ENCODE measurements at regions not wholly inside any gene's neighbourhood (a gene's known extent, or its start where the extent isn't known, plus 50 kb on each side); places are given as distances from the start of the nearest gene placed in this dataset.

GRCh38 chr20:60598528-60598927 lies 640.3 kb downstream of the CDH26 start:
- no peaks in the 10 kb centered on the region for H3K27me3 ChIP-seq (ENCODE audit: control insufficient read depth, insufficient read depth, low read length)
- H3K4me3 ChIP-seq (ENCODE audit: low read depth, low read length) = no peak overlapping the region
- peaks cover 3% of the 10 kb centered on the region for H3K4me1 ChIP-seq (ENCODE audit: control insufficient read depth, insufficient read depth, low read length)
- H3K9me3 ChIP-seq (ENCODE audit: control insufficient read depth, insufficient read depth, low read length) = no peaks in the 10 kb centered on the region
- H3K27ac ChIP-seq (ENCODE audit: low read depth, low read length) = no peak overlapping the region
- H3K36me3 ChIP-seq (ENCODE audit: control insufficient read depth, insufficient read depth, low read length) = no peaks in the 10 kb centered on the region
- 92% methylated on average over 13 of the region's 14 CpGs for WGBS (ENCODE audit: insufficient coverage)
- no peak for DNase-seq (ENCODE audit: low read depth in 4 of 6, low spot score in 6 of 6)

DNA sequence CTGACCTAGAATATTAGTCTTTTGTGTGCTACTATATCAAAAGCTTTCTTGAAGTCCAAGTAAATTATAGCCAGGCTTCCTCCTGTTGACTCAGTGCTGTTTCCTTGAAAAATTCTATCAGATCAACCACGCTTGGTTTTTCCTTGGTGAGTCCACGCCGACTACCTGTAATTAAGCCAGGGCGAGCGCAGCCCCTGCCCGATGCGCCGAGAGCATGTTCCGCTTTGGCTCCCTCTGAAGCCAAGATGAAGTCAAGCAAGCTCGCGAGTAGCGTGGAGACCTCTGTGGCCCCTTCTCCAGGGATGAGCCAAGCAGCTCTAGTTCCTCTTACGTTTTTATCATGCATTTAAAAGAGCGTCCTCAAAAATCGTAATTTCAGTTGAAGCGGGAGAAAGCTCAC lies 641.2 kb downstream of the CDH26 start:
- WGBS (ENCODE audit: insufficient coverage) = 96% methylated on average over 14 of the region's 16 CpGs
- no peaks in the 10 kb centered on the region for H3K27me3 ChIP-seq (ENCODE audit: control insufficient read depth, insufficient read depth, low read length)

GRCh38 chr20:60600036-60600435 lies 641.8 kb downstream of the CDH26 start:
- Histone ChIP-seq H3K27ac (ENCODE audit: low read depth, low read length) (no peak overlapping the region), H3K36me3 (ENCODE audit: control insufficient read depth, insufficient read depth, low read length) (no peaks in the 10 kb centered on the region), H3K27me3 (ENCODE audit: control insufficient read depth, insufficient read depth, low read length) (no peaks in the 10 kb centered on the region), H3K4me1 (ENCODE audit: control insufficient read depth, insufficient read depth, low read length) (peaks cover 3% of the 10 kb centered on the region), H3K4me3 (ENCODE audit: low read depth, low read length) (no peak overlapping the region), H3K9me3 (ENCODE audit: control insufficient read depth, insufficient read depth, low read length) (no peaks in the 10 kb centered on the region)
- no CpG with 5 or more reads among the region's 7 CpGs for WGBS (ENCODE audit: insufficient coverage)
- no peak for DNase-seq (ENCODE audit: low read depth in 4 of 6, low spot score in 6 of 6)

More for the DNA sequence above, 641.2 kb downstream of the CDH26 start:
- Histone ChIP-seq H3K4me1 (ENCODE audit: control insufficient read depth, insufficient read depth, low read length) (peaks cover 3% of the 10 kb centered on the region), H3K27ac (ENCODE audit: low read depth, low read length) (no peak overlapping the region), H3K36me3 (ENCODE audit: control insufficient read depth, insufficient read depth, low read length) (no peaks in the 10 kb centered on the region), H3K4me3 (ENCODE audit: low read depth, low read length) (no peak overlapping the region), H3K9me3 (ENCODE audit: control insufficient read depth, insufficient read depth, low read length) (no peaks in the 10 kb centered on the region)
- DNase-seq (ENCODE audit: low read depth in 4 of 6, low spot score in 6 of 6) = no peak

GRCh38 chr20:60624066-60624465 lies 628.0 kb upstream of the CDH4 start:
- no peaks in the 10 kb centered on the region for H3K27me3 ChIP-seq (ENCODE audit: control insufficient read depth, insufficient read depth, low read length)
- no peak overlapping the region for H3K4me3 ChIP-seq (ENCODE audit: low read depth, low read length)
- no peaks in the 10 kb centered on the region for H3K4me1 ChIP-seq (ENCODE audit: control insufficient read depth, insufficient read depth, low read length)
- no peaks in the 10 kb centered on the region for H3K36me3 ChIP-seq (ENCODE audit: control insufficient read depth, insufficient read depth, low read length)
- no peak for DNase-seq (ENCODE audit: low read depth in 4 of 6, low spot score in 6 of 6)
- no peak overlapping the region for H3K27ac ChIP-seq (ENCODE audit: low read depth, low read length)
- no peaks in the 10 kb centered on the region for H3K9me3 ChIP-seq (ENCODE audit: control insufficient read depth, insufficient read depth, low read length)
- no CpG with 5 or more reads among the region's 4 CpGs for WGBS (ENCODE audit: insufficient coverage)

GRCh38 chr20:60627751-60628565 lies 624.1 kb upstream of the CDH4 start:
- no peaks in the 10 kb centered on the region for H3K27me3 ChIP-seq (ENCODE audit: control insufficient read depth, insufficient read depth, low read length)
- H3K4me3 ChIP-seq (ENCODE audit: low read depth, low read length) = no peak overlapping the region
- H3K36me3 ChIP-seq (ENCODE audit: control insufficient read depth, insufficient read depth, low read length) = no peaks in the 10 kb centered on the region
- WGBS (ENCODE audit: insufficient coverage) = 80% methylated on average over 1 of the region's 3 CpGs
- no peaks in the 10 kb centered on the region for H3K9me3 ChIP-seq (ENCODE audit: control insufficient read depth, insufficient read depth, low read length)
- no peak for DNase-seq (ENCODE audit: low read depth in 4 of 6, low spot score in 6 of 6)
- H3K27ac ChIP-seq (ENCODE audit: low read depth, low read length) = no peak overlapping the region
- no peaks in the 10 kb centered on the region for H3K4me1 ChIP-seq (ENCODE audit: control insufficient read depth, insufficient read depth, low read length)

GRCh38 chr20:60628749-60629148 lies 623.3 kb upstream of the CDH4 start:
- H3K9me3 ChIP-seq (ENCODE audit: control insufficient read depth, insufficient read depth, low read length) = no peaks in the 10 kb centered on the region
- 53% methylated on average over 7 of the region's 7 CpGs for WGBS (ENCODE audit: insufficient coverage)
- H3K4me1 ChIP-seq (ENCODE audit: control insufficient read depth, insufficient read depth, low read length) = no peaks in the 10 kb centered on the region
- no peaks in the 10 kb centered on the region for H3K27me3 ChIP-seq (ENCODE audit: control insufficient read depth, insufficient read depth, low read length)
- no peak overlapping the region for H3K4me3 ChIP-seq (ENCODE audit: low read depth, low read length)
- H3K36me3 ChIP-seq (ENCODE audit: control insufficient read depth, insufficient read depth, low read length) = no peaks in the 10 kb centered on the region
- peak in 1 of 6 donors; percentile 56 for DNase-seq (ENCODE audit: low read depth in 4 of 6, low spot score in 6 of 6)
- no peak overlapping the region for H3K27ac ChIP-seq (ENCODE audit: low read depth, low read length)

DNA sequence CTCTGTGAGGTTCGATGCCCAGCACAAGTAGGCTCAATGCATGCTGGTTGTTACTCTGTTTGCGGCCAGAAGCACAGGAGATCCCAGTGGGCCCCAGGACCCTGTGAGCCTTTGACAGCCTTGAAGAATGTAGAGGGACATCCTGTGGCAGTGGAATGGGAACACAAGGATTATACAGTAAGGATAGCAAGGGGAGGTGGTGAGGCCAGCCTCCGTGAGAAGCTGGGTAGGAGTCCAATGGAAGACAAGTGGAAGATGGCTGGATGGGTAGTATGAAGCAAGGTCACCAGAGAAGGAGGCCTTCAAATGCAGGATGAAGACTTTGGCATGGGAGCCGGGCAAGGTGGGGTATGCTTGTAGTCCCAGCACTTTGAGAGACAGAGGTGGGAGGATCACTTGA lies 622.9 kb upstream of the CDH4 start:
- H3K9me3 ChIP-seq (ENCODE audit: control insufficient read depth, insufficient read depth, low read length) = no peaks in the 10 kb centered on the region
- H3K36me3 ChIP-seq (ENCODE audit: control insufficient read depth, insufficient read depth, low read length) = no peaks in the 10 kb centered on the region
- no peak for DNase-seq (ENCODE audit: low read depth in 4 of 6, low spot score in 6 of 6)
- no peak overlapping the region for H3K27ac ChIP-seq (ENCODE audit: low read depth, low read length)
- H3K27me3 ChIP-seq (ENCODE audit: control insufficient read depth, insufficient read depth, low read length) = no peaks in the 10 kb centered on the region
- no peaks in the 10 kb centered on the region for H3K4me1 ChIP-seq (ENCODE audit: control insufficient read depth, insufficient read depth, low read length)
- WGBS (ENCODE audit: insufficient coverage) = 92% methylated on average over 4 of the region's 4 CpGs
- H3K4me3 ChIP-seq (ENCODE audit: low read depth, low read length) = no peak overlapping the region

DNA sequence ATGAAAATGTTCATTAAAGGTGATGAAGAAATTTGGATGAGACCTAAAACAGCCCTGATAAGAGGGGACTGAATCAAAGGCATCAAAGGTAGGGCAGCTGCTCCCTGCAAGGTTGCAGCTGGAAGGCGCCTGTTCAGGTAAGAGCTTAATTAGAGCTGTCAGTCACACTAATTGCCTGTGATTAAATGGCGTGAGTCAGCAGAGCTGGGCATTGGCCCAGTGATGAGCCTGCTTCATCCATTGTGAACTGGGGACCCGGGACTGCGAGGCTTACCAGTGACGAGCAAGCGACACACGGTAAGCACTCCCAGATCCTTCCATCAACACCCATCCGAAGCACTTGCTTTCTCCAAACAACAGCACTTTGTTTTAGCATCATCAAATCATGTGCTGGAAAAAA lies 621.5 kb upstream of the CDH4 start:
- Histone ChIP-seq H3K9me3 (ENCODE audit: control insufficient read depth, insufficient read depth, low read length) (no peaks in the 10 kb centered on the region), H3K27me3 (ENCODE audit: control insufficient read depth, insufficient read depth, low read length) (no peaks in the 10 kb centered on the region), H3K4me1 (ENCODE audit: control insufficient read depth, insufficient read depth, low read length) (peaks cover 6% of the 10 kb centered on the region), H3K4me3 (ENCODE audit: low read depth, low read length) (no peak overlapping the region), H3K36me3 (ENCODE audit: control insufficient read depth, insufficient read depth, low read length) (no peaks in the 10 kb centered on the region), H3K27ac (ENCODE audit: low read depth, low read length) (no peak overlapping the region)
- WGBS (ENCODE audit: insufficient coverage) = 66% methylated on average over 8 of the region's 8 CpGs
- peak in 1 of 6 donors; percentile 11 for DNase-seq (ENCODE audit: low read depth in 4 of 6, low spot score in 6 of 6)

GRCh38 chr20:60631585-60632287 lies 620.3 kb upstream of the CDH4 start:
- Histone ChIP-seq H3K9me3 (ENCODE audit: control insufficient read depth, insufficient read depth, low read length) (no peaks in the 10 kb centered on the region), H3K27me3 (ENCODE audit: control insufficient read depth, insufficient read depth, low read length) (no peaks in the 10 kb centered on the region), H3K27ac (ENCODE audit: low read depth, low read length) (no peak overlapping the region), H3K4me3 (ENCODE audit: low read depth, low read length) (no peak overlapping the region), H3K4me1 (ENCODE audit: control insufficient read depth, insufficient read depth, low read length) (peaks cover 6% of the 10 kb centered on the region), H3K36me3 (ENCODE audit: control insufficient read depth, insufficient read depth, low read length) (no peaks in the 10 kb centered on the region)
- WGBS (ENCODE audit: insufficient coverage) = 95% methylated on average over 3 of the region's 9 CpGs
- DNase-seq (ENCODE audit: low read depth in 4 of 6, low spot score in 6 of 6) = no peak
